K562 (cell line): ENCODE measurements at regions not wholly inside any gene's neighbourhood (a gene's known extent, or its start where the extent isn't known, plus 50 kb on each side); places are given as distances from the start of the nearest gene placed in this dataset.

Experiments used
- NR2C1 ChIP-seq, 2 experiments: fragments of 450-650 bp; IDR thresholded peaks; 2 replicates each; pipeline ENCODE4 v1.6.1; 2017; ENCODE audit warnings: mild to moderate bottlenecking in 2 of 2, antibody characterized with exemption in 1 of 2, inconsistent platforms in 1 of 2, missing compliant biosample characterization in 1 of 2, missing genetic modification characterization in 1 of 2
- ZNF174 ChIP-seq: fragments of 250-450 bp; sonication (Bioruptor Pico); IDR thresholded peaks from 2 replicates; pipeline ENCODE4 v1.4.0; 2020; ENCODE audit warnings: mild to moderate bottlenecking
- TF ChIP-seq, protein P1 (sequence below): sonication (generic); formaldehyde crosslinking; IDR thresholded peaks from 2 replicates; pipeline ENCODE4 v1.8.0; 2022; ENCODE audit warnings: mild to moderate bottlenecking, low read depth, missing genetic modification reagents
- TF ChIP-seq, protein P2 (sequence below): IDR thresholded peaks from 3 replicates; pipeline ENCODE4 v1.6.1; 2011; ENCODE audit warnings: borderline replicate concordance, mild to moderate bottlenecking, moderate library complexity; ENCODE audit not compliant: insufficient read length; ENCODE audit errors: extremely low read depth
- TF ChIP-seq, protein P3 (sequence below), 2 experiments: fragments of 250-450 bp in 1 of 2; fragments of 450-650 bp in 1 of 2; sonication (Bioruptor Pico) in 1 of 2; IDR thresholded peaks; 2 replicates each; pipeline versions ENCODE4 v1.6.1 to v1.8.0; 2016 to 2021; ENCODE audit warnings: mild to moderate bottlenecking in 2 of 2, moderate library complexity in 2 of 2, missing compliant biosample characterization in 1 of 2, missing genetic modification characterization in 1 of 2

DNA sequence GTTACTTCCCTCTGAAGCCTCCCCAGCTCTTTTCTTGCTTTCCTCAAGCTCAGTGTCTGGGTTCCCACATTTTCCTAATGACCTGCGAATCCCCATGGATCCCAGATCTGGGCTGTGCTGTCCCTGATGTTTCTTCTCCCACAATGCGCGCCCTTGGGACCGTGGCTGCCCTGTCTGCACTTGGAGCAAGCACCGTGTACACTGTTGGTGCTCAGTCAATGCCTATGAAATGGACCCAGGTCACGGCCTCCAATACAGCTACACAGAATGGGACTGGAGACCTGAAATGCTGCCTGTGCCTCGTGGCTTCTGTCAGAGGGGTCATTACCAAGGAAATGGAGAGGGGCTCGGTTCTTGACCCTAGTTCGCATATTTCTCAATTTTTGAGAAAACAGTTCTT, 160.1 kb upstream of the SOX1 start (continued):
- TF ChIP-seq, protein P1, sequence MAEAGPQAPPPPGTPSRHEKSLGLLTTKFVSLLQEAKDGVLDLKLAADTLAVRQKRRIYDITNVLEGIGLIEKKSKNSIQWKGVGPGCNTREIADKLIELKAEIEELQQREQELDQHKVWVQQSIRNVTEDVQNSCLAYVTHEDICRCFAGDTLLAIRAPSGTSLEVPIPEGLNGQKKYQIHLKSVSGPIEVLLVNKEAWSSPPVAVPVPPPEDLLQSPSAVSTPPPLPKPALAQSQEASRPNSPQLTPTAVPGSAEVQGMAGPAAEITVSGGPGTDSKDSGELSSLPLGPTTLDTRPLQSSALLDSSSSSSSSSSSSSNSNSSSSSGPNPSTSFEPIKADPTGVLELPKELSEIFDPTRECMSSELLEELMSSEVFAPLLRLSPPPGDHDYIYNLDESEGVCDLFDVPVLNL (CRISPR knock-in tag), result no peak
- TF ChIP-seq ZNF174 (CRISPR knock-in tag), result no peak
- TF ChIP-seq, protein P2, sequence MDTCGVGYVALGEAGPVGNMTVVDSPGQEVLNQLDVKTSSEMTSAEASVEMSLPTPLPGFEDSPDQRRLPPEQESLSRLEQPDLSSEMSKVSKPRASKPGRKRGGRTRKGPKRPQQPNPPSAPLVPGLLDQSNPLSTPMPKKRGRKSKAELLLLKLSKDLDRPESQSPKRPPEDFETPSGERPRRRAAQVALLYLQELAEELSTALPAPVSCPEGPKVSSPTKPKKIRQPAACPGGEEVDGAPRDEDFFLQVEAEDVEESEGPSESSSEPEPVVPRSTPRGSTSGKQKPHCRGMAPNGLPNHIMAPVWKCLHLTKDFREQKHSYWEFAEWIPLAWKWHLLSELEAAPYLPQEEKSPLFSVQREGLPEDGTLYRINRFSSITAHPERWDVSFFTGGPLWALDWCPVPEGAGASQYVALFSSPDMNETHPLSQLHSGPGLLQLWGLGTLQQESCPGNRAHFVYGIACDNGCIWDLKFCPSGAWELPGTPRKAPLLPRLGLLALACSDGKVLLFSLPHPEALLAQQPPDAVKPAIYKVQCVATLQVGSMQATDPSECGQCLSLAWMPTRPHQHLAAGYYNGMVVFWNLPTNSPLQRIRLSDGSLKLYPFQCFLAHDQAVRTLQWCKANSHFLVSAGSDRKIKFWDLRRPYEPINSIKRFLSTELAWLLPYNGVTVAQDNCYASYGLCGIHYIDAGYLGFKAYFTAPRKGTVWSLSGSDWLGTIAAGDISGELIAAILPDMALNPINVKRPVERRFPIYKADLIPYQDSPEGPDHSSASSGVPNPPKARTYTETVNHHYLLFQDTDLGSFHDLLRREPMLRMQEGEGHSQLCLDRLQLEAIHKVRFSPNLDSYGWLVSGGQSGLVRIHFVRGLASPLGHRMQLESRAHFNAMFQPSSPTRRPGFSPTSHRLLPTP, result no peak
- TF ChIP-seq NR2C1 (IDR thresholded peaks at IDR 0.05), result no peak
- TF ChIP-seq NR2C1 (tag; IDR thresholded peaks at IDR 0.05), result no peak
- TF ChIP-seq, protein P3, sequence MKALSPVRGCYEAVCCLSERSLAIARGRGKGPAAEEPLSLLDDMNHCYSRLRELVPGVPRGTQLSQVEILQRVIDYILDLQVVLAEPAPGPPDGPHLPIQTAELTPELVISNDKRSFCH (CRISPR knock-in tag; IDR thresholded peaks at IDR 0.05), result no peak
- TF ChIP-seq, protein P3 (tag; IDR thresholded peaks at IDR 0.05), result no peak
